ENCODE measurements at regions not wholly inside any gene's neighbourhood (a gene's known extent, or its start where the extent isn't known, plus 50 kb on each side); places are given as distances from the start of the nearest gene placed in this dataset.

DNA sequence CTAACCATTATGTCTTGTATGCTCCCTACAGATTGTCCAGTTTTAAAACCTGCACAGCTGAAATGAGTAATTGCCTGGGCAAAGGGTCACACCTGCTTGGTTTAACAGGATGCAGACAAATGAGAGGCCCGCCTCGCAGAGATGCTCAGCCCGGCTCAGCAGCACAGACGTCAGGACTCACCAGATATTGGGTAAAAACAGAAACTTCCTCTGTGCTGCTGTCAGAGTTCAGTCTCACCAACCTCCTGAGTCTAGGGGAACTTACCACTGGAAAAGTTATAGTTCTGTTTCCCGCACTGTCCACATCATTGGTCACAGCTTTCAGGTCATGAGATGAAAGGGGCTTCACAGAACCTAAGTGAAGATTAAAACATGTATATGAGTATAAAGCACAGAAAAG lies 152.5 kb downstream of the ESM1 start:
- Mint-ChIP-seq H3K27me3 (ENCODE audit: unreplicated experiment) (no peaks in the 10 kb centered on the region), H3K4me3 (ENCODE audit: low read depth, unreplicated experiment) (no peak overlapping the region), H3K9me3 (ENCODE audit: low read depth, unreplicated experiment) (no peaks in the 10 kb centered on the region), H3K36me3 (ENCODE audit: insufficient read depth, unreplicated experiment) (no peaks in the 10 kb centered on the region), H3K4me1 (ENCODE audit: low read depth, unreplicated experiment) (peaks cover 31% of the 10 kb centered on the region), H3K27ac (ENCODE audit: unreplicated experiment) (no peak overlapping the region)
- CTCF ChIA-PET = no interaction called here
- TF ChIP-seq, protein P1, sequence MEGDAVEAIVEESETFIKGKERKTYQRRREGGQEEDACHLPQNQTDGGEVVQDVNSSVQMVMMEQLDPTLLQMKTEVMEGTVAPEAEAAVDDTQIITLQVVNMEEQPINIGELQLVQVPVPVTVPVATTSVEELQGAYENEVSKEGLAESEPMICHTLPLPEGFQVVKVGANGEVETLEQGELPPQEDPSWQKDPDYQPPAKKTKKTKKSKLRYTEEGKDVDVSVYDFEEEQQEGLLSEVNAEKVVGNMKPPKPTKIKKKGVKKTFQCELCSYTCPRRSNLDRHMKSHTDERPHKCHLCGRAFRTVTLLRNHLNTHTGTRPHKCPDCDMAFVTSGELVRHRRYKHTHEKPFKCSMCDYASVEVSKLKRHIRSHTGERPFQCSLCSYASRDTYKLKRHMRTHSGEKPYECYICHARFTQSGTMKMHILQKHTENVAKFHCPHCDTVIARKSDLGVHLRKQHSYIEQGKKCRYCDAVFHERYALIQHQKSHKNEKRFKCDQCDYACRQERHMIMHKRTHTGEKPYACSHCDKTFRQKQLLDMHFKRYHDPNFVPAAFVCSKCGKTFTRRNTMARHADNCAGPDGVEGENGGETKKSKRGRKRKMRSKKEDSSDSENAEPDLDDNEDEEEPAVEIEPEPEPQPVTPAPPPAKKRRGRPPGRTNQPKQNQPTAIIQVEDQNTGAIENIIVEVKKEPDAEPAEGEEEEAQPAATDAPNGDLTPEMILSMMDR (IDR thresholded peaks at IDR 0.05; ENCODE audit: unreplicated experiment) = no peak
- no peak for DNase-seq
- BruUV-seq (replicated peaks) = no TSS peak
- intact Hi-C loops (cut with micrococcal nuclease; ENCODE audit: unreplicated experiment) = no loop called here

DNA sequence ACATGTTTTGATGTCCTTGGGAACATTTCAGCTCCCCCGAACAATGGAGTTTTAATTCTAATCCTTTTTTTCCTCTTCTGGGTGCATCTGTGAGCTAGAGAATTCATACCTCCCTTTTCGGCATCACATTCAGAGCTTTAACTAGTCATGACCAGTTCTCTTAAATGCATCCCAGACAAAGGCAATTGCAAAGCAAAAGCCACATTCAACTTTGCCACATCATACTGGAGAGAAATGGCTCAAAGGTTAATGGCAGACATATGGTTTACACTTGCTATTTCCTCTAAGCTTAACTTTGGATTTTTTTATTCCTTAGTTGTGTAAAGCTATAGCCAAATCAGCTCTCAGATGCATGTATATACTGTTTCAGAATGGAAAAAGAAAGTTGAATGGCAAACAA lies 153.3 kb downstream of the ESM1 start:
- CTCF ChIA-PET = interaction anchor here (0.6 kb wide), 1 partner anchor 11 kb away, joined by 4 read pairs; no protein-coding TSS in a partner anchor
- Mint-ChIP-seq H3K4me1 (ENCODE audit: low read depth, unreplicated experiment) (peaks cover 23% of the 10 kb centered on the region), H3K4me3 (ENCODE audit: low read depth, unreplicated experiment) (no peak overlapping the region), H3K27ac (ENCODE audit: unreplicated experiment) (no peak overlapping the region), H3K27me3 (ENCODE audit: unreplicated experiment) (no peaks in the 10 kb centered on the region), H3K9me3 (ENCODE audit: low read depth, unreplicated experiment) (no peaks in the 10 kb centered on the region), H3K36me3 (ENCODE audit: insufficient read depth, unreplicated experiment) (no peaks in the 10 kb centered on the region)
- intact Hi-C loops (cut with micrococcal nuclease; ENCODE audit: unreplicated experiment) = no loop called here
- TF ChIP-seq, protein P1 (IDR thresholded peaks at IDR 0.05; ENCODE audit: unreplicated experiment) = no peak
- DNase-seq = no peak
- no TSS peak for BruUV-seq (replicated peaks)

DNA sequence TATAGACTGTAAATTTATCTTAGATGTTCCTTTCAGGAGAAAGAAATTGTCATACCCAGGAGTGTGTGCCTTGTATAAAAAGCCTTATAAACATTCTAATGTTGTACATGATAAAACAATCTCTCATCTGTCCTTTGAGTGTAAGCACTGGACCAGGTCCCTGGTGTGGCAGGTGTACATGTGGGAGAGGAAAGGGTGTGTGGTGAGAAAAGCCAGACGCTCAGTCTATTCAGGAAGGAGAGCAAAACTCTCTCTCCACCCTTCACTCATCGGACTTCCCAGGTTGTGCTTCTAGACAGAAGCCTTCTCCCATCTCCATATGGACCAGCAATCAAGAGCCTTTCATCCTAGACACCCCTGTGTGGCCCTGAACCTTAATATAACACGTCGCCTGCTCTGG lies 154.2 kb downstream of the ESM1 start:
- TF ChIP-seq, protein P1 (IDR thresholded peaks at IDR 0.05; ENCODE audit: unreplicated experiment) = no peak
- Mint-ChIP-seq H3K4me3 (ENCODE audit: low read depth, unreplicated experiment) (no peak overlapping the region), H3K36me3 (ENCODE audit: insufficient read depth, unreplicated experiment) (no peaks in the 10 kb centered on the region), H3K4me1 (ENCODE audit: low read depth, unreplicated experiment) (peaks cover 15% of the 10 kb centered on the region), H3K9me3 (ENCODE audit: low read depth, unreplicated experiment) (no peaks in the 10 kb centered on the region), H3K27me3 (ENCODE audit: unreplicated experiment) (no peaks in the 10 kb centered on the region), H3K27ac (ENCODE audit: unreplicated experiment) (no peak overlapping the region)
- no peak for DNase-seq
- intact Hi-C loops (cut with micrococcal nuclease; ENCODE audit: unreplicated experiment) = no loop called here
- CTCF ChIA-PET = interaction anchor here (0.9 kb wide), 1 partner anchor 10 kb away, joined by 3 read pairs; no protein-coding TSS in a partner anchor
- BruUV-seq (replicated peaks) = no TSS peak

DNA sequence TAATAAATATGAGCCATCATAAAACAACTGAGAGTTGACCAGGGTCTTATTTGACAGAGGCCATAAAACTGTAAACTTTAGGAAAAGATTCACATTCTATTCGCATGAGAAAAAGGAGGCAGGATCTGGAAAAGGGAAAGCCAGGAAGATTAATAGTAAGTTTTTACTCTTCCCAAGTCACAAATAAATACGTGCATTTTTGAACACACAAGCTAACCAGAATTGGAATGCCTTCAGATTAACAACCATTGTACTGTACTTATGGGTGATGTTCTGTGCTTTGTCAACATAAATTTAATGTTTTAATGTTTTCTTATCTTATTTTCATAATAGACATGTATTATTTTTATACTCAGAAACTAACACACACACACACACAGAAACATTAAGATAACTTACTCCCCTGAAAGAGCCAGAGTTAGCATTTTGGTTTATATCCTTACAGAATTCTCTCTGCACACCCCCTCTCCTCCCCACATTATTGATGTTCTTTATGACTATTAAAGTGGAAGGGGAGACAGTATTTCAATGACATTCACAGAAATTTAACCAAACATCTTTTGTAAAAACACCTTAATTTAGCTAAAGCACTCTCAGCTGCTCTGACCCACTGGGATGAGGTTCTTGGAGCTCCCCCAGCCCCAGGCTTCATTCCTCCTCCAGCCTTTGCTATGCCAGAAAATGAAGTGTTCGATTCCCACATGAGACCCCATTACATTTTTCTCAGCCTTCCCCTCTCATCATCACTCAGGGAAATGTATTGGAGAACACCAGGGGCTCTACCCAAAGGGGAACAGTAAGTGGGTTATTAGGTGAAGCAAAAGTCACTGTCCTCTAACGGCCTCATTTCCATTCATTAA lies 155.5 kb downstream of the ESM1 start:
- Mint-ChIP-seq H3K27ac (ENCODE audit: unreplicated experiment) (no peak overlapping the region), H3K4me1 (ENCODE audit: low read depth, unreplicated experiment) (peaks cover 2% of the 10 kb centered on the region), H3K4me3 (ENCODE audit: low read depth, unreplicated experiment) (no peak overlapping the region), H3K9me3 (ENCODE audit: low read depth, unreplicated experiment) (no peaks in the 10 kb centered on the region), H3K36me3 (ENCODE audit: insufficient read depth, unreplicated experiment) (no peaks in the 10 kb centered on the region), H3K27me3 (ENCODE audit: unreplicated experiment) (no peaks in the 10 kb centered on the region)
- CTCF ChIA-PET = interaction anchor here (0.9 kb wide), 1 partner anchor 8 kb away, joined by 3 read pairs; no protein-coding TSS in a partner anchor
- TF ChIP-seq, protein P1 (IDR thresholded peaks at IDR 0.05; ENCODE audit: unreplicated experiment) = no peak
- DNase-seq = no peak
- intact Hi-C loops (cut with micrococcal nuclease; ENCODE audit: unreplicated experiment) = no loop called here
- BruUV-seq (replicated peaks) = no TSS peak
